HG03342 (cell line): ENCODE measurements at regions not wholly inside any gene's neighbourhood (a gene's known extent, or its start where the extent isn't known, plus 50 kb on each side); places are given as distances from the start of the nearest gene placed in this dataset.
"Not testable (repeated sequence)": the region's sequence is repeated elsewhere in the genome, so short reads cannot be mapped to it uniquely, and the experiment has no call there.

ENCODE experiments used
- ATAC-seq: cut with Tn5 transposase; IDR thresholded peaks from one replicate; pipeline ENCODE4 v1.9.1; 2021; ENCODE audit warnings: mild to moderate bottlenecking, moderate library complexity; ENCODE audit not compliant: unreplicated experiment

GRCh38 chr13:53351021-53351420, 322.4 kb downstream of the OLFM4 start:
- no peak for ATAC-seq

GRCh38 chr13:53357582-53357981, 329.0 kb downstream of the OLFM4 start:
- ATAC-seq = peak; percentile 63

GRCh38 chr13:53368948-53369347, 340.3 kb downstream of the OLFM4 start:
- ATAC-seq = no peak

DNA sequence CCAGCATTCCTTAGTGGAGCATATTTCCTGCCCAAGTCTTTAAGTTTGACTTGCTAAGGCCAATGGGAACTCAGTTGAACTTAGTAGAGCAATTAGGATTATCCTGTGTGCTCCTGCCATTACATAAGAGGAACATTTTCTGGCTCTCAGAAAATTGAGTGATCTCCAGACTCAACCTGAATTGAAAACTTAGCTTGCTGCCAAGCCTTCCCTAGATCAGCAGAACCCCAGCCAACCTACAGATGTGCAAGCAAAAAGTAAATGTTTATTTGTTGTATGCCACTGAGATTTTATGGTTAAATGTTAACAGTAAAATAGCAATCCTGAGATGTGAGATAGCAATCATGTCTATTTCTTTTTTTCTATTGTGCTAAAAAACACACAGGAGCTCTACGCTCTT, 350.9 kb downstream of the OLFM4 start:
- no peak for ATAC-seq

GRCh38 chr13:53382008-53382407, 353.4 kb downstream of the OLFM4 start:
- no peak for ATAC-seq

DNA sequence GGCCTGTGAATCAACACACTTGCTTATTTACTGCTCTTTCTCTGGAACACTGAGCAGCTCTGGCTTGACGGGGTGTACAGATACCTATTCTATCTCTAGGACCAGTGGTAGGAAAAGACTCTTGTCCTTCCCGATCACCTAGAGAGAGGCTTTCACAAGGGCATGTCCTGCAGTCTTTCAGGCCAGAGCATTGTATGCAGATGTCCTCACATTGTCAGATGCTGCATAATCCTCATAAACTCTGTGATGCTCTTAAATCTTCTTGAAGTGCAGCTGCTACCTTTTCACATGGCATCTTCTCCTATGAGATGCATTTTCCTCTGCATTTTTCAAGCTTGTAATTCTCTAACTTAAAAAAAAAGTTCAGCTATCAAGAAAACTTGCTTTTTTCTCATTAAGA, 369.4 kb downstream of the OLFM4 start:
- ATAC-seq = no peak

GRCh38 chr13:53405616-53406015, 377.0 kb downstream of the OLFM4 start:
- ATAC-seq = no peak

- ATAC-seq = no peak
These were observed 379.7 kb downstream of the OLFM4 start for GRCh38 chr13:53408306-53408705.

DNA sequence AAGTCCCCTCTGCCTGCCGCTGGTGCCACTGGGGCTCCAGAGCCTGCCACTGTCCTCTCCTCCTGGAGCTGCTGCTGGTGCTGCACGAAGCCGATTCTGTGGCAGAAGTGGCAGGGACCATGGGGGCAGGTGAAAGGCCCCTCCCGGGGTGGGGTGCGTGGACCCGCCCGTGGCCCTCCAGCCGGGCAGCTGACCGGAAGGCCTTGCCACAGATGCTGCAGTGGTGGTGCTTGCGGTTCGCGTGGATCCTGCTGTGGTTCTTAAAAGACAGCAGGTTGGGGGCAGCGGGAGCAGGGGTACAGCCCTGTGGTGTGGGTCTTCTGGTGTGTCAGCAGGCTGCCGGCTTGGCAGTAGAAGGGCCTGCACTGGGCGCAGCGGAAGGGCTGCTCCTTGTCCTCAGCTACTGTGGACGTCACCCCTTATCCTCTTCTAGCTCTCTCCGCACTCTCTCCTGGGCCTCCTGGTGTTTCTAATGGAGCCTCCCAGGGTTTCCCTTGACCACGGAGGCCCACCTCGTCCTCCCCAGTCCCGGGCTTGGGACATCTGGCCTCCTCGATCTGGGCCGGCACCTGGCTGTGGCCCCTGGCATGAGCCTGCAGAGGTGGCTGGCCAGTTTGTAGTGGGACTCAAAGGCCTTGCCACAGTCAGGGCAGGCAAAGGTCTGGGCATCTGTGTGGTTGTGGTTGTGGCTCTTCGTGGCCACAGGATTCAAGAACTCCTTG, 380.4 kb downstream of the OLFM4 start:
- no peak for ATAC-seq

DNA sequence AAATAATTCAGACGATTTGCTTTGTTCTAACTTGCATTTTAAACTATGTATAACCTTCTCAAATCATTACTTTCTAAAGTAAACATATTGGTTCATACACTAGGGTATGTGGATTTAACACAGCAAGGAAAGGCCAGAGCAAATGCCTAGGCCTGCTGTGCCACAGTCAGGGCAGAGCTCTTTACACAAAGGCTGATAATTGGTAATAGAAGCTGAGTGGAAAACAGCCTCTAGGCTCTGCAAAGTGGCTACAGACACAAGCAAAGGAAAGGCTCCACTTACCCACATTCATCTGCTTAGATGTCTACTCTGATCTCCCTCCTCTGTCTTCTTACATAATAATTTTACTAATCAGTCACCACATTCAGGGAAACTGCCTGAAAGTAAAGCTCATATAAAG, 382.9 kb downstream of the OLFM4 start:
- ATAC-seq = no peak

GRCh38 chr13:53415135-53415534, 386.5 kb downstream of the OLFM4 start:
- ATAC-seq = no peak

DNA sequence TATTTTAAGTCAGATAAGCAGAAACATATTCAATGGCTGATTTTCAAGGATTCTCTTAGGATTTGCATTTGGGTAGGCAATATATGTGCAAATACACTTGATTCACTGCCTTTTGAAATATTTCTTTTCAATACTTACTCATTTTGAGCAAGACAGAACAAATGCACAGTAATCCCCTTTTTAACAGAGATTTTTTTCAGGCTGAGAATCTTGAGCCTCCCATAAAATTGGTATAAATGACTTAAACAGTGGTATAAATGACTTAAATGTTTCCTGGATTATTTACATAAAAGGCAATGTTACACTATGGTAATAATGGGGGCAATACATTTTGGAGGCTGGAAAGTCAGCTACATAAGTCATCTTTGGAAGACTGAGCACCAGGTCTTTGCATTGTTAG, 389.0 kb downstream of the OLFM4 start:
- no peak for ATAC-seq

- no peak for ATAC-seq
These were observed 393.8 kb downstream of the OLFM4 start for GRCh38 chr13:53422415-53422814.

DNA sequence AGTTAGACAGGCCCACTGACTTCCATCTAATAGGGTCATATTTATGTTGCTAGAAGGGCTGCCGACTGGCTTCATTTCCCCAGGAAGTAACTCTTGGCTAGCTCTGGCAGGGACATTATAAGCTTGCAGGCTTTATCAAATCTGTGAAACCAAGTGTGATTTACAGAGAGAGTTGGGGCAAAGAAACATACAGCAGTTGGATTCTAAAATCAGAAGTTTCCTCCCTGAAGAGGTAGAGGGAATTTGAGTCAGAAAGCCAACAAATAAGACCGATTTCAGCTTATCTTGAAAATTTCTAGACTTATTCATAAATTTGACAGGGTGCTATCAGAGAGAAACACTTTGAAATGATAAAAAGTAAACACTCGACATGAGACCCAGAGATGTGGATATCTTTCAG, 407.8 kb downstream of the OLFM4 start:
- no peak for ATAC-seq

- ATAC-seq = no peak
These were observed 411.0 kb downstream of the OLFM4 start for GRCh38 chr13:53439439-53440225.

DNA sequence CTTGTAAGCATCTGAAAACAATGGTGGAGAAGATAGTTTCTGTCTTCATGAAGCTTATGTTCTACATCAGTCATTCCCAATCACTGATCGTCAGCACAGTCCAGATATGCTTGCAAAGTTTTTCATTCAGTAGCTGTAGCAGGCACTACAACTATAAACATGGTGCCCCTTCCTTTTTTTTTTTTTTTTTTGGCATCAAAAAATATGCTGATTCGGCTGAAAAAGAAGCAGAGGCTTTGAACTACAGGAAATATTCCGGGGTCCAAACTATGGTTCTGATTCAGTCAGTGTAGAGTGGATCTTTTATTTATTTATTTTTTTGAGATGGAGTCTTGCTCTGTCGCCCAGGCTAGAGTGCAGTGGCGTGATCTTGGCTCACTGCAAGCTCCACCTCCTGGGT, 414.4 kb downstream of the OLFM4 start:
- no peak for ATAC-seq

DNA sequence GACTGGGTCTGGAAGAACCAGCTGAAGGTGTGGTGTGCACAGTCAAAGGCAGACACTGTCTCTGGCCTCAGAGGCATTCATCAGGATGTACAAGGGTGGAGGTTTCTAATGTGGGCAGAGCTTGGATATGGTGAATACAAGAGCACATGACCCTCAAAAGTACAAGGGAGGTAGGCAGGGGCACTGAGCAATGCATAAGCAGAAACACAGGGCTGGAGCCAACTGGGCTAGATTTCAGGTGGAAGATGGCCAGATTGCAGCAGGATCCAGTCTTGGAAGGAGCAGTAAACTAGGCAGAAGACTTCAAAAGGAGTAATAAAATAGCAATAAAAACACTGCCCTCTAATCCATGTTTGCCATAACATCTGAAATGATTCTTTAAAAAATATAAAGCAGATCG, 417.1 kb downstream of the OLFM4 start:
- ATAC-seq = no peak

DNA sequence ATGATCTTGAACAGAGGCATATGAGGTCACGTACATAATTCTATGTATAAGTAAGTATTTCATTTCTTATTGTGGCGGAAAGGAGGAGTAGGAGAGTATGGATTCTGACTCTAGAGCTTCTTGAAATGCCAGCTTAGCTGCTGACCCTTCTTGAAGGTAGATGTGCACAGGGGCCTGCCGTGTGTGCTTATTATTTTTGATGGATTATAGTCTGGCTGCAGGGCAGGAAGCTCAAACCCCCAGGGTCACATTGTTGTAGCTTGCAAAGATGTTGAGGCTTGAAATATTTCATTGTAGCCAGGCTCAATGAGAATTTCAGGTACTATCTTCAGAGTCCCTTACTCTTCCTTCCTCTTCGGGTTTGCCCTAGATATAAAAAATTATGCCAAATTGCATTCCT, 418.8 kb downstream of the OLFM4 start:
- ATAC-seq = no peak

- no peak for ATAC-seq
These were observed 419.2 kb downstream of the OLFM4 start for GRCh38 chr13:53447863-53448262.

DNA sequence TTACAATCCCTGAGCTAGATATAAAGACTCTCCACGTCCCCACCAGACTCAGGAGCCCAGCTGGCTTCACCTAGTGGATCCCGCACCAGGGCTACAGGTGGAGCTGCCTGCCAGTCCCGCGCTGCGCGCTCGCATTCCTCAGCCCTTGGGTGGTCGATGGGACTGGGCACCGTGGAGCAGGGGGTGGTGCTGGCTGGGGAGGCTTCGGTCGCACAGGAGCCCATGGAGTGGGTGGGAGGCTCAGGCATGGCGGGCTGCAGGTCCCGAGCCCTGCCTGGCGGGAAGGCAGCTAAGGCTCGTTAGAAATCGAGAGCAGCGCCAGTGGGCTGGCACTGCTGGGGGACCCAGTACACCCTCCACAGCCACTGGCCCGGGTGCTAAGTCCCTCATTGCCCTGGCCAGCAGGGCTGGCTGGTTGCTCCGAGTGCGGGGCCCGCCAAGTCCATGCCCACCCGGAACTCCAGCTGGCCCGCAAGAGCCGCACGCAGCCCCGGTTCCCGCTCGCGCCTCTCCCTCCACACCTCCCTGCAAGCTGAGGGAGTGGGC, 423.7 kb downstream of the OLFM4 start:
- not testable (repeated sequence) for ATAC-seq

- no peak for ATAC-seq
These were observed 432.2 kb downstream of the OLFM4 start for GRCh38 chr13:53460796-53461195.

DNA sequence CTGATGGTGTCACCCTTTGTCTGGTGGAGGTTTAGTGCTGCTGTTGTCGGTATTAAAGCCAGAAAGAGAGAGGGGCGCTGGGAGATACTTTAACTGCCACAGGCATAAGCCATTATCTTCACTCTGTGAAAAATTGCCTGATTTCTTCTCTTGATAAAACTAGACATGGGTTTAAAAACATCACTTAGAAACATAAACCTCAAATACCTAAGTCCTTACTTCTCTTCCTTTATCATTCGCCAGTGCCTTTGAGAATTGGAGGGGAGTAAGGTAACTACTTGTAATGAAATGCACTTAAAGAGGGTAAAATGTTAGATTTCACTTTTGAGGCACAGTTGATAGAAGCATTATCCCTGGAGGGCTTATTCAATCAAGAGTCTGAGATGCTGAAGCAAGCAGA, 434.5 kb downstream of the OLFM4 start:
- ATAC-seq = no peak
